ENCODE measurements at regions not wholly inside any gene's neighbourhood (a gene's known extent, or its start where the extent isn't known, plus 50 kb on each side); places are given as distances from the start of the nearest gene placed in this dataset.
A peak's percentile ranks its signal among the peaks of the same experiment; 100 is the strongest.
"Not testable (repeated sequence)": the region's sequence is repeated elsewhere in the genome, so short reads cannot be mapped to it uniquely, and the experiment has no call there.

GRCh38 chr1:212155219-212155618, 119.7 kb downstream of the DTL start:
- DNase-seq (ENCODE audit: low read depth), result no peak

DNA sequence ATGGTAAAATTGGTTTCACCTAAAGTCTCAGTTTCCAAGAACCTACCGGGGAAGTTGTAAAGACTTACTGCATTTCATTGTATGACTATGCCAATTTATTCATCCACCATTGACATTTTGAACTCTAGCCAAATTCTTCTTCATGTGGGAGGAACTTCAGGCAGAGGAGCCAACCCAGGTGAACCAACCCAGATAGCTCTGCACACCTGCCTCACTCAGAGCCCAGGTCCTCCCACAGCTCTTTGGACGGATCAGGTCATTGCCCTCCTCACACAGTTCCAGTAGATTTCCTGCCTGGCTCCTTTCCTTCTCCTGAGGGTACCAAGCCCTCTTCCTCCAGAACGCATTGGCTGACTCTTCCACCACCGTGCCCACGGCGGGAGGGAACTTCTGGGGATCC, 121.7 kb downstream of the DTL start:
- no peak for DNase-seq (ENCODE audit: low read depth)

DNA sequence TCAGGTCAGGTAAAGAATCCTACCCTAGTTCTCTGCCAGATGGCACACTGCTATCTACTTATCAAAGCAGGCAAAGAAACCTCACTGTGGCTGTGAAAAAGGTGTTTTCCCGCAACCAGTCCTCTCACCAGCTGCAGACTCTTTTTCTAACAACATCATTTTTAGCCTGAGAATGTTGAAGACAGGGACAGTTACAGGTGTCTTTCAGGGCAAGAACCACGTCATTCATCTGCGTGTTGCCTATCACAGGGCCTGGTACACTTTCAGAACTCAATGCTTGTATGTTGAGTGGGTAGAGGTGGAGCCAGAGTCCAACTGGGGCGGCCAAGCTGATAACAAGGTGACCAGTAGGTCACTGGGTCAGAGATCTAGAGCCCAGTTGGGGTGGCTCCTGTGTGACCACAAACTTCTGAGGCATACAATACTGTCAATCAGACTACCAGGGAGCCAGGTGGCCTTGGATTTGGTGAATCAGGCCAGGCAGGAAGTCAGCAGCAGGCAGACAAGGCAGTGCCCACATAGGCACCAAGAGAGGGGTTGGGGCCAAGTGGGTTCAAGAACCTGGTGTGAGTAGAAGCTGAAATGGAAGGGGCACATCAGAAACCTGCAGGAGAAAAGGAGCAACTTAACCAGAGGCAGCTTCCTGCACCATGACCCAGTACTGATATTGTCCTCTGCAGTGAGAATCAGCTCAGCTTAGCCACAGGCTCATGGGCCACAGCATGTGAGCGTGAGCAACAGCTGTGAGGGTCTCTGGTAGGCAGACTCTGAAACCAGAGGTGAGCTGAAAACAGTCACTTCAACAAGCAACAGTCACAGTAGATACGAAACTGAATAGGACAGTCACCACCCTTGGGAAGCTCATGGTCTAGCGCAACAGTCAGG, 123.6 kb downstream of the DTL start:
- DNase-seq (ENCODE audit: low read depth), result no peak

DNA sequence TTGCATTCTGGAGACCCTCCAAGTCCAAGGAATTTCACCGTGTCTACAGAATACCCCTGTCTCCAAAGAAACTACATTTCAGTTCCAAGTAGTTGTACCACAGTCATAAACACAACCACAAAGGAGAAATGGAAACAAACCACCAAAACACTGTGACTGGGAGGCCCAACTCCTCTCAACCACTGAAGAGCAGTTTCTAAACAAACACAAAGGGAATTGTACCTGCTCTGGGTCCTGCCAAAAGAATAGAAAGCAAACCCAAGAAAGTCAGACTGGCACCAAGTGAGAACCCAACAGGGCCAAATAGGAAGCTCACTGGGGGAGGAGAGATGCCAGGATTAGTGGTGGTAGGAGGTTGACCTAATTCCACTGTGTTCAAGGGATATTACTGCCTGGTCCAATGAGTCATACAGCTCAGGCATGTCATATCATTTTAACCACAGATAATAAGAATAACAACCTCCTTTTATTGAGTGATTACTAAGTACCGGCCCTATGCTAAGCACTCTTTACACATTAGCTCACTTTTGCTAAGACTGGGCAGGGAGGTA, 123.9 kb upstream of the PPP2R5A start:
- peak; percentile 78 for DNase-seq (ENCODE audit: low read depth)

DNA sequence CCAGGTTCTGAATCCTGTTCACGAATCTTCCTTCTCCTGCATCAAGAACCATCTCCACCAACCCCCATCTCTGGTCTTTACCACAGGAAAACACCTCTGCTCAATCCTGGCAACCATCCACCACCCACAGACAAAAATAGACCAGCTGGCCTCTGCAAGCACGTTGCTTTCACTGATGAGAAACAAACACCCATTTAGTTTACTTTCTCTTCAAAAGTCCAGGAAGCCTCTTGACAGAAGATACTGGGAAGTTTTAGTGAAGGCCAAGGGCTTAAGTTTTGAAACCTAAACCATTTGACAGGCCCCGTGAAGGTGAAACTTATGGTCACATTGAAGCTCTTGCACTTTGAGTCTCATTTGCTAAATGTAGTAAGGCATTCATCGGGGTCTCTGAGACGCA, 122.6 kb upstream of the PPP2R5A start:
- DNase-seq (ENCODE audit: low read depth), result peak; percentile 84

DNA sequence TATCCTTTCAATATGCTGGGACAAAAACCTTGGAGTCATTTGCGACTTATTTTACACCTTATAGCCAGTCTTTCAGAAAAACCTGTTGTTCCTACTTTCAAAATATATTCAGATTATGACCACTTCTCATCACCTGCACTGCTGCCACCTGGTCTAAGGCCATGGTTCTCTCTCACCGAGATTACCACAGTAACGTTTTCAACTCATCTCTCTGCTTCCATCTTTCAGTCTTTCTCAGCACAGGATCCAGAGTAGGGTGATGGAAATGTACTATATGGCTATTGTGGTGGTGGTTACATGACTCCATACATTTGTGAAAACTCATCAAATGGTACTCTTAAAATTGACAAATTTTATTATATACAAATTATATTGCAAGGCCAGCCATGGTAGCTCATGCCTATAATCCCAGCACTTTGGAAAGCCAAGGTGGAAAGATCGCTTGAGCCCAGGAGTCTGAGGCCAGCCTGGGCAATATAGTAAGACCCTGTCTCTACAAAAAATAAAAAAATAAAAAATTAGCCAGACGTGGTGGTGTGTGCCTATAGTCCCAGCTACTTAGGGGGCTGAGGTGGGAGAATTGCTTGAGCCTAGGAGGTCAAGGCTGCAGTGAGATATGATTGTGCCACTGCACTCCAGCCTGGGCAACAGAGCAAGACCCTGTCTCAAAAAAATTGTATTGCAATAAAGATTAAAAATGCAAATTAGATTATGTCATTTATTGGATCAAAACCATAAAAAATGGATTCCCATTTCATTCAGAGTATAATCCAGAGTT, 120.9 kb upstream of the PPP2R5A start:
- no peak for DNase-seq (ENCODE audit: low read depth)

DNA sequence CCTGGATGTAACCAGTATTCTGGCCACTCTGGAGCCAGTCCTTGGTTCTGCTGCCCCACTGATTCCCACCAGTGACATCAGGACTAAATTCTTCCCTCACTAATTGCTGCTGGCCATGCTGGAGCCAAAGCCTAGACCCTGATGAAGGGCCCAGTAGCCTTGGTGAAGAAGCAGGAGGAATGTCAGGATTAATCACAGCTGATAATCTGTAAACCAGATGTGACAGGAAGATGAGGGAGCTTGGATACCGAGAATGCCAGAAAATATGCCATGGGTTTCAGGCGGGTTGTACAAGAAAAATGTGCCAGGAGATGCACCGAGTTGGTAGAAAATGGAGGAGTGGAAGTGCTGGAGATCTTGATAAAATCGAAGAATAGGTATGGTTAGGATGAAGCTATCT, 119.0 kb upstream of the PPP2R5A start:
- DNase-seq (ENCODE audit: low read depth), result peak; percentile 21

GRCh38 chr1:212166644-212167043, 118.6 kb upstream of the PPP2R5A start:
- no peak for DNase-seq (ENCODE audit: low read depth)

DNA sequence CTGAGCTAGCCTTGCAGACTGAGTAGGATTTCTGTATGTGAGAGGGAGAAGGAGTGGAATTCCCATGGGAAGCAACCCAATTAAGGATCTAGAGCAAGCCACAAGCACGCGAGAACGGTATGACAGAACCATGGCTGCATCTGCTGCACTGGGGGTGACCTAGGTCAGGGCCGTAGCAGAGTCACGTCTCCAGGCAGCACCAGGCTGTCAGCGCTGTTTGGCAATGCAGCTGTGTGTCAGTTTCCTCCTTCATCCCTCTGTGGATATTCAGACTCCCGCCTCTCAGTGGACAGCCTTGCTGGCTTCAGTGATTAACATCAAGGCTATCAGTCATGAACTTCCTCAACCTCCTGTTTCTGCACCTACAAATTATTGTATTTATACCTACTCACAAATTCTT, 118.1 kb upstream of the PPP2R5A start:
- peak; percentile 83 for DNase-seq (ENCODE audit: low read depth)

DNA sequence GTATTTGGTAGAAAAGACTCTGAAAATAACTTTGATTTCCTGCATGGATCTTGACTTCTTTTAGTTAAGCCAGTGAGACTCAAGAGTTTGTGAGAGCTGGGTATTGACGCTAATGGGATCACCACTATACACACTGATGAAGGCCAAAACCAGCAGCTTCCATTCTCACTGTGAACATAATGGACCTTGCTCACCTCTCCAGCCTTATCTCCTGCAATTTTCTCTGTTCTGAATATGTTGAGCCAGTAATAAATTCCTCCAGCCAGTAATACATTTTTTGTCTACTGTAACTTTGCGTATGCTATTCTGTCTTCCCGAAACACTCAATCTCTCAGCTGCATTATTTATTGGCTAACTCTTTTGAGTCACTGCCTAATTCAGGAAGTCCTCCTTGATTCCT, 111.6 kb upstream of the PPP2R5A start:
- DNase-seq (ENCODE audit: low read depth), result no peak

GRCh38 chr1:212174295-212174694, 110.9 kb upstream of the PPP2R5A start:
- DNase-seq (ENCODE audit: low read depth), result not testable (repeated sequence)

DNA sequence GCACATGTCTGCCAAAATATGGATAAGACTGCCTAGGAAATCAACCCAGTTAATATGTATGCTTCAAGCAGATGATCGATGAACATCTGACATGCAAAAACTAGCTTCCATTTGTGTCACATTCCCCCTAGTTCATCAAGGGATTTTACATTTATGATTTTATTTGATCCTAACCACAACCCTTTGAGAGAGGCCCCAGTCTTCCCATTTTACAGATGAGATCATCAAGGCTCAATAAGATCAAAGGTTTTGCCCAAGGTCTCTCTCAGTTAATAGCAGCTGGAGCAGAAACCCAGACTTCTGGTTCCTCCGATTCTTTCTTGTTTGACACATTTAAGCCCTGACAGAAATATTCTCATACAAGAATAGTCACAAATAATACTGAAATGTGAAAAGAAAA, 107.7 kb upstream of the PPP2R5A start:
- DNase-seq (ENCODE audit: low read depth), result no peak

DNA sequence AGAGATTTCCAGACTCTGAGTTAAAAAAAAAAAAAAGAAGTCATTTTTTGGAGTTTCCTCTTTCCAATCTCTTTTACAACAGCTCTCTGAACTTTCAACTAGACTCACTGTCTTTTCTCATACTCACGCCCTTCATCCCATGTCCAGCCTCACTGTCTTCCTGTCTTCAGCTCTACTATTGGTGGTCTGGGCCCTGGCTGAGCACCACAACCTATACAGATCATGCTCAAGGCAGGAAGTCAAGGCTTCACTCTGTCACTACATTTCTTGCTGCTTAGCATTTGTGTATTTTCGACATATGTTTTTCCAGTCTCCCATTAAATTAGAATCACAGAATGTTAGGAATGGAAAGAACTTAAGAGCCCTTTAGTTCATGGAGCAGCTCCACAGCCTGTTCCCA, 106.4 kb upstream of the PPP2R5A start:
- DNase-seq (ENCODE audit: low read depth), result no peak

GRCh38 chr1:212179394-212180076, 105.7 kb upstream of the PPP2R5A start:
- DNase-seq (ENCODE audit: low read depth), result peak; percentile 91

DNA sequence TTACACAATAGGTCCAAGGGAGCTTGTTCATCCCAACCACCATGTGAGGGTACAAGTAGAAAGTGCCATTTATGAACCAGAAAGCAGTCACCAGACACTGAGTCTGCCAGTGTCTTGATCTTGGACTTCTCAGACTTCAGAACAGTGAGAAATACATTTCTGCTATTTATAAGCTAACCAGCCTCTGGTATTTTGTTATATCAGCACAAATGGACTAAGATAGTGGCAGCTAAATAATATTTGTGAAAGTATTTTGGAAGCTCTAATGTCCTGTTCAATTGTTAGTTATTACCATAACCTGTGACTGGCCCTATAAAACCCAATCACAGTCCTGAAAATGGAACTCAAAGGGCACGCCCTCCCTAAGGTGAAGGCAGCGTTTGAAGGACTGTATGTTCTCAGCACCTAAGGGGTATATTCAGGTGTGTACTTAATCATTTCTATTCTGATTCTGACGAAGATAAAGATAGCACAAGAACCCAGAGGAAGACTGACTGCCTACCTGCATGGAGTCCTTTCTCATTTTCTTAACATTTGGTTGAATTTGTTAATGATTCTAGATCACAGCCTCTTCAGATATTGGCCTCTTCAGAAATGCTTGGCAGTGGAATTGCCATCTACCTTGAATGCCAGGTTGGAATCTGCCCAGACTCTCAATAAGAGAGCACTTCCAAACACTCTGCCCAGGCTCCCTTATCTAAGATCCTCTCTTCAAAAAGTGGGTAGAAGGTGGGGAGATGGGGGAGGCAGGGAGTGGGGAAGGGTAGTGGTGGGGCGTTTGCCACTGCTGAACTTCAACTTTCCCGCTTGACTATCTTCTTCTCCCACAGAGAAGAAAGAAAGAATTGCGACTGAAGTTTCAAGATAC, 104.0 kb upstream of the PPP2R5A start:
- no peak for DNase-seq (ENCODE audit: low read depth)

GRCh38 chr1:212182171-212182570, 103.0 kb upstream of the PPP2R5A start:
- no peak for DNase-seq (ENCODE audit: low read depth)

DNA sequence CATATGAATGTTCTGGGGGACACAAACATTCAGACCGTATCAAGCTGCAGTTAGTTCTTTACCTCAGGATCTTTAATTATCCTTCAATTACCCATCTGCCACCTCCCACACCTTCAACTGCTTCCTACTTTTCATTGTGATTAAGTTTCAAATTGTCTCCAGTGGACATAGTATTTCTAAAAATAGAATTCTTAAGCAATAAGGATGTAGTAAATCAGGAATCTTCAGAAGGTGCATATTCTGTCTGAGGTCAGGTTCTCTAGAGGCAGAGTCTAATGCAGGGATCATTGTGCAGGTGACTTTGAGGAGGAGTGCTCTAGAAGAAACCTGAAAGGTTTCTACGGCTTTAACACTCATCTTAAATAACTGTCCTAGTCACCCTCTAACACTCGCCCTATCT, 102.6 kb upstream of the PPP2R5A start:
- no peak for DNase-seq (ENCODE audit: low read depth)

DNA sequence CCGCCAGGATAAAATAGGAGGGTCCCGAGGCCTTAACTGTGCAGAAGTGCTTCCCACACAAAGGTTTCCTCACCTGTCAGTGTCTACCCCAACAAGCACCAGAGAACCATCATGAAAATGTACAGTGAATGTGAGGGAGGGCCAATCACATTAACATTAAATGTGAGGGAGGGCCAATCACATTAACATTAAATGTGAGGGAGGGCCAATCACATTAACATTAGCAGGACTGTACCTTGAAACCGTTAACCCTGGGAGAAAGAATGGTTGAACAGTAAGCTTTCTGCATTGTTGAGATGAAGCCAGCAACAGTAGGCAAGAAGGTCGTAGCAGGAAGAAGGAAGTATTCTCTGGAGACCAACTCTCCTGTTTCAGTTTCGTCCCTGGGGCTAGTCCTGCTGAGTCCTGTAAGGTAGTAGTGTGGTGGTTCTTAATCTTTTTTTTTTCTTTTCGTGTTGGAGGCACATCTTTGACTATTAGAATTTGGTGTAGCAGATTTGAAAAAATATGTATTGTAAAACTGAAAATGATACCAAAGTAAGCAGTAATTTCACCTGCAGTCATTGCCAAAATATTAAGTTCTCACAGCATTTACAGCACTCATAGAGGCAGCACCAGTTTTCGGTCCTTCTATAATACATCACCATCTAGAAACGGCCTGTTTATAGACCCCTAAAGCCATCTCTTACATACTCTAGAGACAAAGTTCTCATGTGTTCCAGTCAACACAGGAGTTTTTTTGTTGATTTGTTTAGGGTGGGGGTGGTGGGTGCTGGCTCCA, 98.6 kb upstream of the PPP2R5A start:
- peak; percentile 20 for DNase-seq (ENCODE audit: low read depth)

DNA sequence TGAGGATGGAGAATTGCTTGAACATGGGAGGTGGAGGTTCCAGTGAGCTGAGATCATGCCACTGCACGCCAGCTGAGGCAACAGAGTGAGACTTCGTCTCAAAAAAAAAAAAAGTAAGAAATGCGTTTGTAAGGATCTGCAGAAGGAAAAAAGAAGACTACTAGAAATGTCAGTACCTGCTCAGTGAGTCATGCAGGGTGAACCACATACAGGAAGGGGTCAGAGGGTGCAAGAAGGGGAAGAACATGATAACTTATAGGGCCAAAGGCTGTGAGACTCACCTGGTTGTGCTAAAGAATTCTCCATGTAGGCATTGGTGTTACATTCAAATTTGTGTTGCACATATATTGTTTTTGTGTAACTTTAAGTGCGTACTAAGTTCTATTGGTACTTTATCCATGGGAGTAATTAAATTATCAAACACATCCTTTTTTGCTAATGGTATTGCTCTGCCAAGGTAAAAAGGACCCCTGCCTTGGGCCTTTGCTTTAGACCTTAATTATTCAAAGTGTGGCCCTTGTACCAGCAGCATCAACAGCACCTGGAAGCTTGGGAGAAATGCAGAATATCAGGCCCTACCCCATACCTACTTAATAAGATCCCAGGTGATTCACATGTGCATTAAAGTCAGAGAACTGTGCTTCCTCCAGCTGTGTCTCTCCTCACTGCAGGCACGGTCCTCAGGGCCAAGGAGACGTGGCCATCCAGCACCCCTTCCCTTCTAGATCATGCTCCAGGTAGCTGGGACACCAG, 96.4 kb upstream of the PPP2R5A start:
- no peak for DNase-seq (ENCODE audit: low read depth)

DNA sequence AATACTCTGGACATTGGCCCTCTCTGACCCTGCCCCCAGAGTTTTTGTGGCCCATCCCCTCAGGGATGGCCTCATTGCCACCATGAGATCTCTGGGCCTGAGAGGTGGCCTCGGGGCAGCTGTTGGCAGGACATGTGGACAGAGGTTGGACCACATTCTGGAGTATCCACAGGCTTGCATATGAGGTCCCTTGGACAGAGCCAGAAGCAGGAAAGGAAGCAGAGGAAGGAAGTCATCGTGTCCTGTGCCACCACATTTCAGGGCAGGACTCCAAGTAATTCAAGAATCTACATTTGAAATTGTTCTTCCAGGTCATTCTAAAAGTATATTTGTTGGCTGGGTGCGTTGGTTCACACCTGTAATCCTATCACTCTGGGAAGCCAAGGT, 95.9 kb upstream of the PPP2R5A start:
- DNase-seq (ENCODE audit: low read depth), result no peak
